H1 (cell line): ENCODE measurements at regions not wholly inside any gene's neighbourhood (a gene's known extent, or its start where the extent isn't known, plus 50 kb on each side); places are given as distances from the start of the nearest gene placed in this dataset.

ENCODE experiments used
- EZH2 ChIP-seq: fragments of 200-600 bp; sonication (generic); IDR thresholded peaks from 2 replicates; pipeline ENCODE4 v1.7.1; 2012; ENCODE audit warnings: low read depth, mild to moderate bottlenecking, moderate library complexity, low read length, inconsistent platforms; ENCODE audit not compliant: severe bottlenecking
- JUND ChIP-seq: IDR thresholded peaks from 2 replicates; pipeline ENCODE4 v1.6.1; 2011; ENCODE audit warnings: mild to moderate bottlenecking, improper control_type of control experiment, low read length
- POLR2AphosphoS5 ChIP-seq: IDR thresholded peaks from 2 replicates; pipeline ENCODE4 v1.6.1; 2011; ENCODE audit warnings: low read depth, low read length
- RFX5 ChIP-seq: IDR thresholded peaks from 2 replicates; pipeline ENCODE4 v1.6.1; 2011; ENCODE audit warnings: low read depth, low read length, improper control_type of control experiment, borderline replicate concordance
- RNF2 ChIP-seq: fragments of 200-900, 300-1000 bp; sonication (generic); IDR thresholded peaks from 2 replicates; pipeline ENCODE4 v1.7.1; 2016; ENCODE audit warnings: borderline replicate concordance, low read depth, mild to moderate bottlenecking, antibody characterized with exemption, low read length; ENCODE audit not compliant: poor library complexity, severe bottlenecking; ENCODE audit errors: missing control alignments
- RXRA ChIP-seq: IDR thresholded peaks from 2 replicates; pipeline ENCODE4 v1.6.1; 2011; ENCODE audit warnings: low read depth, mild to moderate bottlenecking, low read length, moderate library complexity; ENCODE audit not compliant: insufficient read depth
- SAP30 ChIP-seq: fragments of 300-600 bp; sonication (generic); IDR thresholded peaks from 2 replicates; pipeline ENCODE4 v1.7.1; 2012; ENCODE audit warnings: low read length, moderate library complexity, mild to moderate bottlenecking, inconsistent platforms; ENCODE audit not compliant: insufficient read depth, insufficient replicate concordance
- TAF1 ChIP-seq: IDR thresholded peaks from 2 replicates; pipeline ENCODE4 v1.6.1; 2011; ENCODE audit warnings: mild to moderate bottlenecking, low read depth, low read length
- TAF7 ChIP-seq: optimal IDR thresholded peaks from 2 replicates; pipeline ENCODE3; 2011; ENCODE audit warnings: low read depth, mild to moderate bottlenecking, inconsistent platforms, low read length, moderate library complexity, borderline replicate concordance
- TF ChIP-seq, protein P1 (sequence below), 3 experiments: IDR thresholded peaks; 1 replicate in 2 of 3; 2 replicates in 1 of 3; pipeline versions ENCODE4 v1.5.1 to v1.6.1; 2011; ENCODE audit warnings: low read length in 3 of 3, mild to moderate bottlenecking in 3 of 3, inconsistent platforms in 2 of 3, low read depth in 1 of 3, moderate library complexity in 1 of 3; ENCODE audit not compliant: insufficient read depth in 1 of 3; ENCODE audit errors: control extremely low read depth in 1 of 3
- TF ChIP-seq, protein P2 (sequence below): IDR thresholded peaks from 2 replicates; pipeline ENCODE4 v1.6.1; 2012; ENCODE audit warnings: inconsistent platforms

DNA sequence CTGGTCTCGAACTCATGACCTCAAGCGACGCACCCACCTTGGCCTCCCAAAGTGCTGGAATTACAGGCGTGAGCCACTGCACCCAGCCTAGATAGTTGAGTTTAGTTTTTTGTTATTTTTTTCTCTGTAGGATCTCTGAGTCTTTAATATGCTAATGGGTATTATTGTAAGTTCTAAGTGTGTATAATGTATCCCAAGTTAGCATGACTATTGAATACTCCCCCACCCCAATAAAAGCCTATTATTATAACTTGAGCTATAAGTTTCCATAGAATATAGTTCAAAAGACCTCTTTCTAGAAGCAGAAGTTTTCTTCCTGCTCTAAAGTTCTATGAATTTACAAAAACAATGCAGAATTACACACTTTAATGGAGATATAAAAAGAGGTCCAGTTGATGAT lies 210.4 kb upstream of the MARCKS start:
- TF ChIP-seq EZH2 (no peak), RFX5 (no peak), RXRA (no peak), POLR2AphosphoS5 (no peak), SAP30 (no peak), TAF7 (no peak), TAF1 (no peak), JUND (no peak), RNF2 (no peak)
- TF ChIP-seq, protein P1, sequence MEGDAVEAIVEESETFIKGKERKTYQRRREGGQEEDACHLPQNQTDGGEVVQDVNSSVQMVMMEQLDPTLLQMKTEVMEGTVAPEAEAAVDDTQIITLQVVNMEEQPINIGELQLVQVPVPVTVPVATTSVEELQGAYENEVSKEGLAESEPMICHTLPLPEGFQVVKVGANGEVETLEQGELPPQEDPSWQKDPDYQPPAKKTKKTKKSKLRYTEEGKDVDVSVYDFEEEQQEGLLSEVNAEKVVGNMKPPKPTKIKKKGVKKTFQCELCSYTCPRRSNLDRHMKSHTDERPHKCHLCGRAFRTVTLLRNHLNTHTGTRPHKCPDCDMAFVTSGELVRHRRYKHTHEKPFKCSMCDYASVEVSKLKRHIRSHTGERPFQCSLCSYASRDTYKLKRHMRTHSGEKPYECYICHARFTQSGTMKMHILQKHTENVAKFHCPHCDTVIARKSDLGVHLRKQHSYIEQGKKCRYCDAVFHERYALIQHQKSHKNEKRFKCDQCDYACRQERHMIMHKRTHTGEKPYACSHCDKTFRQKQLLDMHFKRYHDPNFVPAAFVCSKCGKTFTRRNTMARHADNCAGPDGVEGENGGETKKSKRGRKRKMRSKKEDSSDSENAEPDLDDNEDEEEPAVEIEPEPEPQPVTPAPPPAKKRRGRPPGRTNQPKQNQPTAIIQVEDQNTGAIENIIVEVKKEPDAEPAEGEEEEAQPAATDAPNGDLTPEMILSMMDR (IDR thresholded peaks at IDR 0.05; ENCODE audit: control extremely low read depth in 1 of 3, insufficient read depth in 1 of 3, low read depth in 1 of 3, low read length in 3 of 3) = no peak
- TF ChIP-seq, protein P2, sequence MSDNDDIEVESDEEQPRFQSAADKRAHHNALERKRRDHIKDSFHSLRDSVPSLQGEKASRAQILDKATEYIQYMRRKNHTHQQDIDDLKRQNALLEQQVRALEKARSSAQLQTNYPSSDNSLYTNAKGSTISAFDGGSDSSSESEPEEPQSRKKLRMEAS = no peak
